Liver (tissue), 3 donors: ENCODE measurements at regions not wholly inside any gene's neighbourhood (a gene's known extent, or its start where the extent isn't known, plus 50 kb on each side); places are given as distances from the start of the nearest gene placed in this dataset.

Experiments
- EGR1 ChIP-seq, 2 donors: IDR thresholded peaks; 2 replicates each; pipeline ENCODE4 v1.6.1; 2016 to 2018; ENCODE audit warnings: antibody characterized with exemption in 2 of 2, low read depth in 2 of 2
- FOXA1 ChIP-seq: IDR thresholded peaks from 2 replicates; pipeline ENCODE4 v1.6.1; 2016; ENCODE audit warnings: antibody characterized with exemption
- GABPA ChIP-seq, 2 donors: IDR thresholded peaks in 1 of 2; conservative IDR thresholded peaks in 1 of 2; 2 replicates each; pipeline ENCODE4 v1.6.1; 2016; ENCODE audit warnings: antibody characterized with exemption in 2 of 2, mild to moderate bottlenecking in 1 of 2, moderate library complexity in 1 of 2
- RAD21 ChIP-seq, 2 donors: IDR thresholded peaks; 2 replicates each; pipeline ENCODE4 v1.6.1; 2016; ENCODE audit warnings: antibody characterized with exemption in 2 of 2, mild to moderate bottlenecking in 2 of 2
- SP1 ChIP-seq: IDR thresholded peaks from 2 replicates; pipeline ENCODE4 v1.6.1; 2018; ENCODE audit warnings: antibody characterized with exemption, mild to moderate bottlenecking
- TAF1 ChIP-seq: conservative IDR thresholded peaks from 2 replicates; pipeline ENCODE4 v1.6.1; 2016; ENCODE audit warnings: antibody characterized with exemption, mild to moderate bottlenecking
- YY1 ChIP-seq: IDR thresholded peaks from 2 replicates; pipeline ENCODE4 v1.6.1; 2016; ENCODE audit warnings: antibody characterized with exemption, mild to moderate bottlenecking
- TF ChIP-seq, protein P1 (sequence below): fragments of 150-350 bp; IDR thresholded peaks from 2 replicates; pipeline ENCODE4 v1.5.1; 2017; ENCODE audit warnings: improper control_type of control experiment, low read depth, low read length; ENCODE audit not compliant: missing input control
- TF ChIP-seq, protein P2 (sequence below): IDR thresholded peaks from 2 replicates; pipeline ENCODE4 v1.6.1; 2016; ENCODE audit warnings: antibody characterized with exemption, mild to moderate bottlenecking
- TF ChIP-seq, protein P3 (sequence below): IDR thresholded peaks from 2 replicates; pipeline ENCODE4 v1.6.1; 2016; ENCODE audit warnings: antibody characterized with exemption
- TF ChIP-seq, protein P4 (sequence below): IDR thresholded peaks from 2 replicates; pipeline ENCODE4 v1.6.1; 2016; ENCODE audit warnings: antibody characterized with exemption
- TF ChIP-seq, protein P5 (sequence below): IDR thresholded peaks from 2 replicates; pipeline ENCODE4 v1.6.1; 2016; ENCODE audit warnings: antibody characterized with exemption
- donor health status: healthy.
- donor health status: healthy.

DNA sequence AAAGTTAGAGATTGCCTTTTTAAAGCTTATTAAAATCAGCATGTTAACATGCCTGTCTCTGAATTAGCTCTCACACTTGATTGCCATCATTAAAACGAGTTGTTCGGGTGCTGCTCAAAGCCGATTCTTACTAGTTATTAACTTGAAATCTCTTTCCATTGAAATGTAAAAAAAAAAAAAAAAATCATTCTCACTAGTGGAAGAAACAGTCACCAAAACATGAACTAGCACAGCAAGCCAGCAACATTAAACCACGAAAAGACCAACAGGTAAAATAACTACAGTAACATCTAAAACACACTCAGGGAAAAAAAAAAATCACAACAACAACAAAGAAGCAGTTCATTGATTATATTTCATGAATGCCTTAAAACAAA lies 264.5 kb downstream of the MEIS1 start:
- TF ChIP-seq, protein P1, sequence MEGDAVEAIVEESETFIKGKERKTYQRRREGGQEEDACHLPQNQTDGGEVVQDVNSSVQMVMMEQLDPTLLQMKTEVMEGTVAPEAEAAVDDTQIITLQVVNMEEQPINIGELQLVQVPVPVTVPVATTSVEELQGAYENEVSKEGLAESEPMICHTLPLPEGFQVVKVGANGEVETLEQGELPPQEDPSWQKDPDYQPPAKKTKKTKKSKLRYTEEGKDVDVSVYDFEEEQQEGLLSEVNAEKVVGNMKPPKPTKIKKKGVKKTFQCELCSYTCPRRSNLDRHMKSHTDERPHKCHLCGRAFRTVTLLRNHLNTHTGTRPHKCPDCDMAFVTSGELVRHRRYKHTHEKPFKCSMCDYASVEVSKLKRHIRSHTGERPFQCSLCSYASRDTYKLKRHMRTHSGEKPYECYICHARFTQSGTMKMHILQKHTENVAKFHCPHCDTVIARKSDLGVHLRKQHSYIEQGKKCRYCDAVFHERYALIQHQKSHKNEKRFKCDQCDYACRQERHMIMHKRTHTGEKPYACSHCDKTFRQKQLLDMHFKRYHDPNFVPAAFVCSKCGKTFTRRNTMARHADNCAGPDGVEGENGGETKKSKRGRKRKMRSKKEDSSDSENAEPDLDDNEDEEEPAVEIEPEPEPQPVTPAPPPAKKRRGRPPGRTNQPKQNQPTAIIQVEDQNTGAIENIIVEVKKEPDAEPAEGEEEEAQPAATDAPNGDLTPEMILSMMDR = no peak
- TF ChIP-seq FOXA1 (no peak), GABPA (IDR thresholded peaks at IDR 0.05 in 1 of 2, conservative IDR thresholded peaks at IDR 0.05 in 1 of 2) (no peak), YY1 (no peak), TAF1 (no peak), SP1 (no peak), RAD21 (IDR thresholded peaks at IDR 0.05) (no peak), EGR1 (IDR thresholded peaks at IDR 0.05; ENCODE audit: low read depth in 2 of 2) (no peak)
- TF ChIP-seq, protein P2, sequence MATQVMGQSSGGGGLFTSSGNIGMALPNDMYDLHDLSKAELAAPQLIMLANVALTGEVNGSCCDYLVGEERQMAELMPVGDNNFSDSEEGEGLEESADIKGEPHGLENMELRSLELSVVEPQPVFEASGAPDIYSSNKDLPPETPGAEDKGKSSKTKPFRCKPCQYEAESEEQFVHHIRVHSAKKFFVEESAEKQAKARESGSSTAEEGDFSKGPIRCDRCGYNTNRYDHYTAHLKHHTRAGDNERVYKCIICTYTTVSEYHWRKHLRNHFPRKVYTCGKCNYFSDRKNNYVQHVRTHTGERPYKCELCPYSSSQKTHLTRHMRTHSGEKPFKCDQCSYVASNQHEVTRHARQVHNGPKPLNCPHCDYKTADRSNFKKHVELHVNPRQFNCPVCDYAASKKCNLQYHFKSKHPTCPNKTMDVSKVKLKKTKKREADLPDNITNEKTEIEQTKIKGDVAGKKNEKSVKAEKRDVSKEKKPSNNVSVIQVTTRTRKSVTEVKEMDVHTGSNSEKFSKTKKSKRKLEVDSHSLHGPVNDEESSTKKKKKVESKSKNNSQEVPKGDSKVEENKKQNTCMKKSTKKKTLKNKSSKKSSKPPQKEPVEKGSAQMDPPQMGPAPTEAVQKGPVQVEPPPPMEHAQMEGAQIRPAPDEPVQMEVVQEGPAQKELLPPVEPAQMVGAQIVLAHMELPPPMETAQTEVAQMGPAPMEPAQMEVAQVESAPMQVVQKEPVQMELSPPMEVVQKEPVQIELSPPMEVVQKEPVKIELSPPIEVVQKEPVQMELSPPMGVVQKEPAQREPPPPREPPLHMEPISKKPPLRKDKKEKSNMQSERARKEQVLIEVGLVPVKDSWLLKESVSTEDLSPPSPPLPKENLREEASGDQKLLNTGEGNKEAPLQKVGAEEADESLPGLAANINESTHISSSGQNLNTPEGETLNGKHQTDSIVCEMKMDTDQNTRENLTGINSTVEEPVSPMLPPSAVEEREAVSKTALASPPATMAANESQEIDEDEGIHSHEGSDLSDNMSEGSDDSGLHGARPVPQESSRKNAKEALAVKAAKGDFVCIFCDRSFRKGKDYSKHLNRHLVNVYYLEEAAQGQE = no peak
- TF ChIP-seq, protein P3, sequence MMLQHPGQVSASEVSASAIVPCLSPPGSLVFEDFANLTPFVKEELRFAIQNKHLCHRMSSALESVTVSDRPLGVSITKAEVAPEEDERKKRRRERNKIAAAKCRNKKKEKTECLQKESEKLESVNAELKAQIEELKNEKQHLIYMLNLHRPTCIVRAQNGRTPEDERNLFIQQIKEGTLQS = no peak
- TF ChIP-seq, protein P4, sequence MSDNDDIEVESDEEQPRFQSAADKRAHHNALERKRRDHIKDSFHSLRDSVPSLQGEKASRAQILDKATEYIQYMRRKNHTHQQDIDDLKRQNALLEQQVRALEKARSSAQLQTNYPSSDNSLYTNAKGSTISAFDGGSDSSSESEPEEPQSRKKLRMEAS = no peak
- TF ChIP-seq, protein P5, sequence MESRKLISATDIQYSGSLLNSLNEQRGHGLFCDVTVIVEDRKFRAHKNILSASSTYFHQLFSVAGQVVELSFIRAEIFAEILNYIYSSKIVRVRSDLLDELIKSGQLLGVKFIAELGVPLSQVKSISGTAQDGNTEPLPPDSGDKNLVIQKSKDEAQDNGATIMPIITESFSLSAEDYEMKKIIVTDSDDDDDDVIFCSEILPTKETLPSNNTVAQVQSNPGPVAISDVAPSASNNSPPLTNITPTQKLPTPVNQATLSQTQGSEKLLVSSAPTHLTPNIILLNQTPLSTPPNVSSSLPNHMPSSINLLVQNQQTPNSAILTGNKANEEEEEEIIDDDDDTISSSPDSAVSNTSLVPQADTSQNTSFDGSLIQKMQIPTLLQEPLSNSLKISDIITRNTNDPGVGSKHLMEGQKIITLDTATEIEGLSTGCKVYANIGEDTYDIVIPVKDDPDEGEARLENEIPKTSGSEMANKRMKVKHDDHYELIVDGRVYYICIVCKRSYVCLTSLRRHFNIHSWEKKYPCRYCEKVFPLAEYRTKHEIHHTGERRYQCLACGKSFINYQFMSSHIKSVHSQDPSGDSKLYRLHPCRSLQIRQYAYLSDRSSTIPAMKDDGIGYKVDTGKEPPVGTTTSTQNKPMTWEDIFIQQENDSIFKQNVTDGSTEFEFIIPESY = no peak
